ENCODE measurements at regions not wholly inside any gene's neighbourhood (a gene's known extent, or its start where the extent isn't known, plus 50 kb on each side); places are given as distances from the start of the nearest gene placed in this dataset.

- no peak for DNase-seq (ENCODE audit: low read depth)
These were observed 135.4 kb upstream of the PCBD1 start for GRCh38 chr10:71023704-71024283.

GRCh38 chr10:71024490-71024889, 136.1 kb upstream of the PCBD1 start:
- no peak overlapping the region for H3K4me3 ChIP-seq (ENCODE audit: low read length)
- no peak for TF ChIP-seq CTCF (conservative IDR thresholded peaks at IDR 0.05; ENCODE audit: low read length)
- no peak for DNase-seq (ENCODE audit: low read depth)

More at GRCh38 chr10:71023704-71024283, 135.4 kb upstream of the PCBD1 start:
- no peak for TF ChIP-seq CTCF (conservative IDR thresholded peaks at IDR 0.05; ENCODE audit: low read length)
- H3K4me3 ChIP-seq (ENCODE audit: low read length): no peak overlapping the region

GRCh38 chr10:71025535-71025934, 137.2 kb upstream of the PCBD1 start:
- no peak overlapping the region for H3K4me3 ChIP-seq (ENCODE audit: low read length)
- no peak for DNase-seq (ENCODE audit: low read depth)
- TF ChIP-seq CTCF (conservative IDR thresholded peaks at IDR 0.05; ENCODE audit: low read length): no peak

GRCh38 chr10:71028066-71028465, 139.7 kb upstream of the PCBD1 start:
- no peak for TF ChIP-seq CTCF (conservative IDR thresholded peaks at IDR 0.05; ENCODE audit: low read length)
- no peak for DNase-seq (ENCODE audit: low read depth)
- no peak overlapping the region for H3K4me3 ChIP-seq (ENCODE audit: low read length)

GRCh38 chr10:71029411-71029892, 141.1 kb upstream of the PCBD1 start:
- no peak overlapping the region for H3K4me3 ChIP-seq (ENCODE audit: low read length)
- no peak for TF ChIP-seq CTCF (conservative IDR thresholded peaks at IDR 0.05; ENCODE audit: low read length)
- no peak for DNase-seq (ENCODE audit: low read depth)

GRCh38 chr10:71029907-71030306, 141.5 kb upstream of the PCBD1 start:
- TF ChIP-seq CTCF (conservative IDR thresholded peaks at IDR 0.05; ENCODE audit: low read length): no peak
- DNase-seq (ENCODE audit: low read depth): no peak
- H3K4me3 ChIP-seq (ENCODE audit: low read length): no peak overlapping the region

GRCh38 chr10:71031026-71031425, 142.7 kb upstream of the PCBD1 start:
- no peak for TF ChIP-seq CTCF (conservative IDR thresholded peaks at IDR 0.05; ENCODE audit: low read length)
- H3K4me3 ChIP-seq (ENCODE audit: low read length): no peak overlapping the region
- DNase-seq (ENCODE audit: low read depth): no peak
